H1 (cell line): ENCODE measurements at regions not wholly inside any gene's neighbourhood (a gene's known extent, or its start where the extent isn't known, plus 50 kb on each side); places are given as distances from the start of the nearest gene placed in this dataset.

Source experiments
- BRCA1 ChIP-seq: IDR thresholded peaks from 2 replicates; pipeline ENCODE4 v1.6.1; 2012; ENCODE audit warnings: low read depth, low read length, improper control_type of control experiment
- CTCF ChIP-seq, 3 experiments: IDR thresholded peaks; 1 replicate in 2 of 3; 2 replicates in 1 of 3; pipeline versions ENCODE4 v1.5.1 to v1.6.1; 2011; ENCODE audit warnings: low read length in 3 of 3, mild to moderate bottlenecking in 3 of 3, inconsistent platforms in 2 of 3, low read depth in 1 of 3, moderate library complexity in 1 of 3; ENCODE audit not compliant: insufficient read depth in 1 of 3; ENCODE audit errors: control extremely low read depth in 1 of 3
- POU5F1 ChIP-seq: IDR thresholded peaks from 2 replicates; pipeline ENCODE4 v1.6.1; 2011; ENCODE audit warnings: low read depth, mild to moderate bottlenecking, low read length, moderate library complexity
- SAP30 ChIP-seq: fragments of 300-600 bp; sonication (generic); IDR thresholded peaks from 2 replicates; pipeline ENCODE4 v1.7.1; 2012; ENCODE audit warnings: low read length, moderate library complexity, mild to moderate bottlenecking, inconsistent platforms; ENCODE audit not compliant: insufficient read depth, insufficient replicate concordance
- USF2 ChIP-seq: IDR thresholded peaks from 2 replicates; pipeline ENCODE4 v1.6.1; 2011; ENCODE audit warnings: low read length, improper control_type of control experiment
- TF ChIP-seq, protein P1 (sequence below): IDR thresholded peaks from 2 replicates; pipeline ENCODE4 v1.6.1; 2012; ENCODE audit warnings: inconsistent platforms

GRCh38 chr13:64397701-64398100, 2832.4 kb downstream of the PCDH9 start (continued):
- TF ChIP-seq, protein P1, sequence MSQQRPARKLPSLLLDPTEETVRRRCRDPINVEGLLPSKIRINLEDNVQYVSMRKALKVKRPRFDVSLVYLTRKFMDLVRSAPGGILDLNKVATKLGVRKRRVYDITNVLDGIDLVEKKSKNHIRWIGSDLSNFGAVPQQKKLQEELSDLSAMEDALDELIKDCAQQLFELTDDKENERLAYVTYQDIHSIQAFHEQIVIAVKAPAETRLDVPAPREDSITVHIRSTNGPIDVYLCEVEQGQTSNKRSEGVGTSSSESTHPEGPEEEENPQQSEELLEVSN, result no peak
- TF ChIP-seq CTCF (IDR thresholded peaks at IDR 0.05; ENCODE audit: control extremely low read depth in 1 of 3, insufficient read depth in 1 of 3, low read depth in 1 of 3, low read length in 3 of 3) (no peak), BRCA1 (no peak), SAP30 (no peak), USF2 (no peak), POU5F1 (no peak)
- TF ChIP-seq, all 59 proteins: peak for 0
